ENCODE measurements at regions not wholly inside any gene's neighbourhood (a gene's known extent, or its start where the extent isn't known, plus 50 kb on each side); places are given as distances from the start of the nearest gene placed in this dataset.

- no peak for TF ChIP-seq CTCF (IDR thresholded peaks at IDR 0.05)
- TF ChIP-seq POLR2A (IDR thresholded peaks at IDR 0.05) = no peak
- no peak for TF ChIP-seq POLR2AphosphoS5 (IDR thresholded peaks at IDR 0.05)
Measured at GRCh38 chr2:105517814-105518705, 119.2 kb upstream of the FHL2 start.
